ENCODE measurements at regions not wholly inside any gene's neighbourhood (a gene's known extent, or its start where the extent isn't known, plus 50 kb on each side); places are given as distances from the start of the nearest gene placed in this dataset.

DNA sequence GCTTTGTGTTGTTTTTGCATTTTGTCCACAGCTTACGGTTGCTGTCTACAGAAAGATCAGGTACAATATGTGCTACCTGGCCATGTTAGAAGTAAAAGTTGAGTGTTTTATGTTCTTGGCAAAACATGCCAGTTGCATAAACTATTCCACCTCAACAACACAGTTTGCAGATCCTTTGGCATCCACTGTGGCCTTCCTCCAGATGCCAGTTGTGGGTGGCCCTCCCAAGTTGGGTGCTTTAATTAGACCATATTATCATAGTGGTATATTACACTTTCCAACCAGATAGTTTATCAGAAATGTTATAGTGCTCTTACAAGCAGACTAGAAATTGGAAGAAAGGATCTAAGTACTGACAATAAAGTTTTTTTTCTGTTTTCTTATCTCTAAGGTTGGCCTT is 386.9 kb upstream of the KCNN2 start:
- no peaks in the 10 kb centered on the region for H3K4me1 ChIP-seq (ENCODE audit: control insufficient read depth, insufficient read depth, low read length)
- H3K27me3 ChIP-seq (ENCODE audit: control insufficient read depth, insufficient read depth, low read length) = no peaks in the 10 kb centered on the region
- Mint-ChIP-seq H3K4me3 (no peak overlapping the region), H3K4me1 (no peaks in the 10 kb centered on the region), H3K27ac (no peak overlapping the region), H3K36me3 (no peaks in the 10 kb centered on the region), H3K27me3 (ENCODE audit: low read depth in 2 of 2) (no peaks in the 10 kb centered on the region), H3K9me3 (peaks cover 5% of the 10 kb centered on the region in 2 donors)
- intact Hi-C loops (cut with micrococcal nuclease) = no loop called here
- no peak overlapping the region for H3K4me3 ChIP-seq (ENCODE audit: low read length)
- DNase-seq (no peak), ATAC-seq (no peak)
- no peaks in the 10 kb centered on the region for H3K36me3 ChIP-seq (ENCODE audit: control insufficient read depth, insufficient read depth, low read length)
- WGBS (ENCODE audit: insufficient coverage) = 100% methylated on average over 1 of the region's 1 CpG
- TF ChIP-seq, protein P1, sequence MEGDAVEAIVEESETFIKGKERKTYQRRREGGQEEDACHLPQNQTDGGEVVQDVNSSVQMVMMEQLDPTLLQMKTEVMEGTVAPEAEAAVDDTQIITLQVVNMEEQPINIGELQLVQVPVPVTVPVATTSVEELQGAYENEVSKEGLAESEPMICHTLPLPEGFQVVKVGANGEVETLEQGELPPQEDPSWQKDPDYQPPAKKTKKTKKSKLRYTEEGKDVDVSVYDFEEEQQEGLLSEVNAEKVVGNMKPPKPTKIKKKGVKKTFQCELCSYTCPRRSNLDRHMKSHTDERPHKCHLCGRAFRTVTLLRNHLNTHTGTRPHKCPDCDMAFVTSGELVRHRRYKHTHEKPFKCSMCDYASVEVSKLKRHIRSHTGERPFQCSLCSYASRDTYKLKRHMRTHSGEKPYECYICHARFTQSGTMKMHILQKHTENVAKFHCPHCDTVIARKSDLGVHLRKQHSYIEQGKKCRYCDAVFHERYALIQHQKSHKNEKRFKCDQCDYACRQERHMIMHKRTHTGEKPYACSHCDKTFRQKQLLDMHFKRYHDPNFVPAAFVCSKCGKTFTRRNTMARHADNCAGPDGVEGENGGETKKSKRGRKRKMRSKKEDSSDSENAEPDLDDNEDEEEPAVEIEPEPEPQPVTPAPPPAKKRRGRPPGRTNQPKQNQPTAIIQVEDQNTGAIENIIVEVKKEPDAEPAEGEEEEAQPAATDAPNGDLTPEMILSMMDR (IDR thresholded peaks at IDR 0.05) = no peak
- H3K9me3 ChIP-seq (ENCODE audit: control insufficient read depth, insufficient read depth, low read length) = peaks cover 5% of the 10 kb centered on the region
- no peak overlapping the region for H3K27ac ChIP-seq (ENCODE audit: low read length)

DNA sequence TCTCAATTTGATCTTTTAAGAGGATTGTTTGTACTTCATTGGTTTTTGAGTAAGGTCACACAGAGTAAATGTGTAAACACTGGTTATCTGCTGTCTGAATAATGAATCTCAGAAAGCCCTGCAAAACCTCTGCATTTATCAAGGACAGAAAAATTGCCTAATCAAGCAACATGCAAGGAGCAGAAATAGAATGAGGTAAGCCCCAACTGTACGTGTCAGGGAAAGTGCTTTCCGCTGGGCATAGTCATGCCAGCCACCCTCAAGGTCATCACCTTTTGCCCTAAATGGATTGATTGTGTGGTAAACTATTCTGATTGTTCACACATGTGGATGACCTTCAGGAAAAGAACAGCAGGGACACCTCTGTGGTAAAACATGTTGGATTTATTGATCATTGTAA is 376.9 kb upstream of the KCNN2 start:
- Histone ChIP-seq H3K4me3 (ENCODE audit: low read length) (no peak overlapping the region), H3K27me3 (ENCODE audit: control insufficient read depth, insufficient read depth, low read length) (no peaks in the 10 kb centered on the region), H3K36me3 (ENCODE audit: control insufficient read depth, insufficient read depth, low read length) (no peaks in the 10 kb centered on the region), H3K9me3 (ENCODE audit: control insufficient read depth, insufficient read depth, low read length) (no peaks in the 10 kb centered on the region), H3K4me1 (ENCODE audit: control insufficient read depth, insufficient read depth, low read length) (no peaks in the 10 kb centered on the region), H3K27ac (ENCODE audit: low read length) (no peak overlapping the region)
- WGBS (ENCODE audit: insufficient coverage) = 91% methylated on average over 2 of the region's 2 CpGs
- TF ChIP-seq, protein P1 (IDR thresholded peaks at IDR 0.05) = no peak
- Mint-ChIP-seq H3K27ac (no peak overlapping the region), H3K4me3 (no peak overlapping the region), H3K27me3 (ENCODE audit: low read depth in 2 of 2) (no peaks in the 10 kb centered on the region), H3K9me3 (peaks cover 0 to 14% of the 10 kb centered on the region in 2 donors), H3K4me1 (no peaks in the 10 kb centered on the region), H3K36me3 (no peaks in the 10 kb centered on the region)
- DNase-seq = no peak
- no peak for ATAC-seq
- intact Hi-C loops (cut with micrococcal nuclease) = no loop called here

DNA sequence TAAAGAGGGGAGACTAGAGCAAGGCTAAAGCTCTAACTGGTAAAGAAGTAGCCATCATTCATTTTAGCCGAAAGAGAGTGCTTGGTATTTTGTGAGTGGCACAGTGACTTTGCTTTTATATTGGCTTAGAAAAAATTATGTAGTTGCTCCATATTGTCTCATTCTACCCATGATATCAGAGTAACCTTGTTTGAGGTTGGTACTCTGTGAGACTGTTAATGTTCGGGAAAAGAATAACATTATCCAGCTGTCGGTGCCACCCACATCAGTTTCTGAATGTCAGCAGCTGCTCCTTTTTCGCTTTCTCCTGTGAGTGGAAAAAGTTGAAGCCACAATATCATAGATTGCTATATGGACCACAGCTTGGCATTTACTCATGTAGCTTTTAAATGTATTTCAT is 376.4 kb upstream of the KCNN2 start:
- Histone ChIP-seq H3K27ac (ENCODE audit: low read length) (no peak overlapping the region), H3K27me3 (ENCODE audit: control insufficient read depth, insufficient read depth, low read length) (no peaks in the 10 kb centered on the region), H3K9me3 (ENCODE audit: control insufficient read depth, insufficient read depth, low read length) (no peaks in the 10 kb centered on the region), H3K4me3 (ENCODE audit: low read length) (no peak overlapping the region), H3K4me1 (ENCODE audit: control insufficient read depth, insufficient read depth, low read length) (no peaks in the 10 kb centered on the region), H3K36me3 (ENCODE audit: control insufficient read depth, insufficient read depth, low read length) (no peaks in the 10 kb centered on the region)
- no peak for DNase-seq
- Mint-ChIP-seq H3K27me3 (ENCODE audit: low read depth in 2 of 2) (no peaks in the 10 kb centered on the region), H3K9me3 (peaks cover 2 to 17% of the 10 kb centered on the region in 2 donors), H3K27ac (no peak overlapping the region), H3K4me3 (no peak overlapping the region), H3K4me1 (no peaks in the 10 kb centered on the region), H3K36me3 (no peaks in the 10 kb centered on the region)
- intact Hi-C loops (cut with micrococcal nuclease) = no loop called here
- WGBS (ENCODE audit: insufficient coverage) = 87% methylated on average over 4 of the region's 4 CpGs
- no peak for ATAC-seq
- TF ChIP-seq, protein P1 (IDR thresholded peaks at IDR 0.05) = no peak

GRCh38 chr5:113989278-113989912 is 372.5 kb upstream of the KCNN2 start:
- Mint-ChIP-seq H3K27me3 (ENCODE audit: low read depth in 2 of 2) (no peaks in the 10 kb centered on the region), H3K27ac (no peak overlapping the region), H3K9me3 (peaks cover 2 to 11% of the 10 kb centered on the region in 2 donors), H3K4me1 (no peaks in the 10 kb centered on the region), H3K4me3 (no peak overlapping the region), H3K36me3 (no peaks in the 10 kb centered on the region)
- ATAC-seq = no peak
- no peaks in the 10 kb centered on the region for H3K9me3 ChIP-seq (ENCODE audit: control insufficient read depth, insufficient read depth, low read length)
- intact Hi-C loops (cut with micrococcal nuclease) = no loop called here
- H3K4me3 ChIP-seq (ENCODE audit: low read length) = no peak overlapping the region
- TF ChIP-seq, protein P1 (IDR thresholded peaks at IDR 0.05) = no peak
- no peaks in the 10 kb centered on the region for H3K36me3 ChIP-seq (ENCODE audit: control insufficient read depth, insufficient read depth, low read length)
- H3K27ac ChIP-seq (ENCODE audit: low read length) = no peak overlapping the region
- no peaks in the 10 kb centered on the region for H3K4me1 ChIP-seq (ENCODE audit: control insufficient read depth, insufficient read depth, low read length)
- DNase-seq = no peak
- no peaks in the 10 kb centered on the region for H3K27me3 ChIP-seq (ENCODE audit: control insufficient read depth, insufficient read depth, low read length)
- WGBS (ENCODE audit: insufficient coverage) = 94% methylated on average over 6 of the region's 6 CpGs

All from natural killer cell (primary cell).